ENCODE measurements at regions not wholly inside any gene's neighbourhood (a gene's known extent, or its start where the extent isn't known, plus 50 kb on each side); places are given as distances from the start of the nearest gene placed in this dataset.
A peak's percentile ranks its signal among the peaks of the same experiment; 100 is the strongest.

GRCh38 chr2:60334610-60335009, 218.8 kb downstream of the BCL11A start:
- H3K27me3 ChIP-seq, result no peaks in the 10 kb centered on the region
- no peak for ATAC-seq
- no peak overlapping the region for H3K27ac ChIP-seq
- WGBS, 2 donors, result 84 to 85% methylated on average over 4 of the region's 4 CpGs
- intact Hi-C loops (cut with DNase I), result loop anchor here in 7 of 10 donors (5.0 to 10.0 kb wide), 4 partner anchors 70 to 220 kb away; partner anchors contain the start of gene BCL11A (in 6 of the 7)
- H3K9me3 ChIP-seq, result no peaks in the 10 kb centered on the region
- peaks cover 0 to 20% (median 0%) of the 10 kb centered on the region in 9 donors for H3K4me1 ChIP-seq
- DNase-seq, result no peak
- H3K36me3 ChIP-seq, result no peaks in the 10 kb centered on the region
- no peak overlapping the region for H3K4me3 ChIP-seq
- TF ChIP-seq, protein P1, sequence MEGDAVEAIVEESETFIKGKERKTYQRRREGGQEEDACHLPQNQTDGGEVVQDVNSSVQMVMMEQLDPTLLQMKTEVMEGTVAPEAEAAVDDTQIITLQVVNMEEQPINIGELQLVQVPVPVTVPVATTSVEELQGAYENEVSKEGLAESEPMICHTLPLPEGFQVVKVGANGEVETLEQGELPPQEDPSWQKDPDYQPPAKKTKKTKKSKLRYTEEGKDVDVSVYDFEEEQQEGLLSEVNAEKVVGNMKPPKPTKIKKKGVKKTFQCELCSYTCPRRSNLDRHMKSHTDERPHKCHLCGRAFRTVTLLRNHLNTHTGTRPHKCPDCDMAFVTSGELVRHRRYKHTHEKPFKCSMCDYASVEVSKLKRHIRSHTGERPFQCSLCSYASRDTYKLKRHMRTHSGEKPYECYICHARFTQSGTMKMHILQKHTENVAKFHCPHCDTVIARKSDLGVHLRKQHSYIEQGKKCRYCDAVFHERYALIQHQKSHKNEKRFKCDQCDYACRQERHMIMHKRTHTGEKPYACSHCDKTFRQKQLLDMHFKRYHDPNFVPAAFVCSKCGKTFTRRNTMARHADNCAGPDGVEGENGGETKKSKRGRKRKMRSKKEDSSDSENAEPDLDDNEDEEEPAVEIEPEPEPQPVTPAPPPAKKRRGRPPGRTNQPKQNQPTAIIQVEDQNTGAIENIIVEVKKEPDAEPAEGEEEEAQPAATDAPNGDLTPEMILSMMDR (IDR thresholded peaks at IDR 0.05), result no peak

GRCh38 chr2:60333264-60333663, 220.2 kb downstream of the BCL11A start:
- no peaks in the 10 kb centered on the region for H3K27me3 ChIP-seq
- no peak for ATAC-seq
- H3K36me3 ChIP-seq, result no peaks in the 10 kb centered on the region
- no peak overlapping the region for H3K4me3 ChIP-seq
- 92 to 95% methylated on average over 8 of the region's 8 CpGs for WGBS, 2 donors
- no peak for DNase-seq
- intact Hi-C loops (cut with DNase I), result loop anchor here in 3 of 10 donors (10.0 kb wide), 2 partner anchors 72 to 222 kb away; partner anchors contain the start of gene BCL11A (in 2 of the 3)
- H3K4me1 ChIP-seq, result peaks cover 0 to 20% (median 0%) of the 10 kb centered on the region in 9 donors
- TF ChIP-seq, protein P1 (IDR thresholded peaks at IDR 0.05), result no peak
- H3K9me3 ChIP-seq, result no peaks in the 10 kb centered on the region
- H3K27ac ChIP-seq, result no peak overlapping the region

GRCh38 chr2:60331115-60331809, 222.2 kb downstream of the BCL11A start:
- intact Hi-C loops (cut with DNase I), result loop anchor here in 3 of 10 donors (10.0 kb wide), 2 partner anchors 74 to 224 kb away; partner anchors contain the start of gene BCL11A (in 2 of the 3)
- Histone ChIP-seq H3K27ac (no peak overlapping the region), H3K4me3 (no peak overlapping the region), H3K27me3 (no peaks in the 10 kb centered on the region), H3K36me3 (no peaks in the 10 kb centered on the region), H3K4me1 (peaks cover 0 to 11% (median 0%) of the 10 kb centered on the region in 9 donors), H3K9me3 (peaks cover 0 to 6% (median 0%) of the 10 kb centered on the region in 11 donors)
- TF ChIP-seq, protein P1 (IDR thresholded peaks at IDR 0.05), result no peak
- no peak for DNase-seq
- WGBS, 2 donors, result 43 to 47% methylated on average over 7 of the region's 7 CpGs
- peak in 1 of 8 donors; percentile 56 for ATAC-seq

- Histone ChIP-seq H3K4me1 (no peaks in the 10 kb centered on the region), H3K4me3 (no peak overlapping the region), H3K27ac (no peak overlapping the region), H3K9me3 (peaks cover 0 to 19% (median 0%) of the 10 kb centered on the region in 11 donors), H3K36me3 (no peaks in the 10 kb centered on the region), H3K27me3 (no peaks in the 10 kb centered on the region)
- TF ChIP-seq, protein P1 (IDR thresholded peaks at IDR 0.05), result no peak
- no peak for DNase-seq
- intact Hi-C loops (cut with DNase I), result no loop called here
- 91 to 93% methylated on average over 3 of the region's 3 CpGs for WGBS, 2 donors
- ATAC-seq, result no peak
Measured at GRCh38 chr2:60329225-60329624, 224.2 kb downstream of the BCL11A start.

All from heart right ventricle (tissue), 16 donors.